ENCODE measurements at regions not wholly inside any gene's neighbourhood (a gene's known extent, or its start where the extent isn't known, plus 50 kb on each side); places are given as distances from the start of the nearest gene placed in this dataset.
"Not testable (repeated sequence)": the region's sequence is repeated elsewhere in the genome, so short reads cannot be mapped to it uniquely, and the experiment has no call there.

DNA sequence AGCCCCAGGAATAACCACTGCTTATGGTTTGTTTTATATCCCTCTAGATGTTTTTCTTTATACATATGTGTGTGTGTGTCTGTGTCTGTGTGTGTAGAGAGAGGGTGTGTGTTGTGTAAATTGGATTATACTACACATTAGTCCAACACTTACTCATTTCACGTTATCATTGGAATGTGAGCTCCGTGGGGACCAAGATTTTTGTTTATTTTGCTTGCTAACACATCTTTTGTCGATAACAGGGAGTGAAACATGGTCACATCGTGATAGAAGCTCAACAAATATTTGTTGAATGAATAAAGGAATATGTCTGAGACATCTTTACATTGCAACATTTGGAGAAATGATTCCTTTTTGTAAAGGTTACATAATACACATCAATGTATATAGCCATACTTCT, 88.8 kb downstream of the CDRT15L2 start:
- TF ChIP-seq, protein P1, sequence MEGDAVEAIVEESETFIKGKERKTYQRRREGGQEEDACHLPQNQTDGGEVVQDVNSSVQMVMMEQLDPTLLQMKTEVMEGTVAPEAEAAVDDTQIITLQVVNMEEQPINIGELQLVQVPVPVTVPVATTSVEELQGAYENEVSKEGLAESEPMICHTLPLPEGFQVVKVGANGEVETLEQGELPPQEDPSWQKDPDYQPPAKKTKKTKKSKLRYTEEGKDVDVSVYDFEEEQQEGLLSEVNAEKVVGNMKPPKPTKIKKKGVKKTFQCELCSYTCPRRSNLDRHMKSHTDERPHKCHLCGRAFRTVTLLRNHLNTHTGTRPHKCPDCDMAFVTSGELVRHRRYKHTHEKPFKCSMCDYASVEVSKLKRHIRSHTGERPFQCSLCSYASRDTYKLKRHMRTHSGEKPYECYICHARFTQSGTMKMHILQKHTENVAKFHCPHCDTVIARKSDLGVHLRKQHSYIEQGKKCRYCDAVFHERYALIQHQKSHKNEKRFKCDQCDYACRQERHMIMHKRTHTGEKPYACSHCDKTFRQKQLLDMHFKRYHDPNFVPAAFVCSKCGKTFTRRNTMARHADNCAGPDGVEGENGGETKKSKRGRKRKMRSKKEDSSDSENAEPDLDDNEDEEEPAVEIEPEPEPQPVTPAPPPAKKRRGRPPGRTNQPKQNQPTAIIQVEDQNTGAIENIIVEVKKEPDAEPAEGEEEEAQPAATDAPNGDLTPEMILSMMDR (IDR thresholded peaks at IDR 0.05) = not testable (repeated sequence)
- not testable (repeated sequence) for TF ChIP-seq ZFX (IDR thresholded peaks at IDR 0.05; ENCODE audit: borderline replicate concordance)
